HUDEP-2 (cell line): ENCODE measurements at regions not wholly inside any gene's neighbourhood (a gene's known extent, or its start where the extent isn't known, plus 50 kb on each side); places are given as distances from the start of the nearest gene placed in this dataset.
"Not testable (repeated sequence)": the region's sequence is repeated elsewhere in the genome, so short reads cannot be mapped to it uniquely, and the experiment has no call there.

ENCODE experiments used
- DNase-seq, 76 experiments: peaks; one replicate each; lab custom pipeline; 2025; ENCODE audit not compliant: unreplicated experiment in 76 of 76; lab: John Stamatoyannopoulos, UW

DNA sequence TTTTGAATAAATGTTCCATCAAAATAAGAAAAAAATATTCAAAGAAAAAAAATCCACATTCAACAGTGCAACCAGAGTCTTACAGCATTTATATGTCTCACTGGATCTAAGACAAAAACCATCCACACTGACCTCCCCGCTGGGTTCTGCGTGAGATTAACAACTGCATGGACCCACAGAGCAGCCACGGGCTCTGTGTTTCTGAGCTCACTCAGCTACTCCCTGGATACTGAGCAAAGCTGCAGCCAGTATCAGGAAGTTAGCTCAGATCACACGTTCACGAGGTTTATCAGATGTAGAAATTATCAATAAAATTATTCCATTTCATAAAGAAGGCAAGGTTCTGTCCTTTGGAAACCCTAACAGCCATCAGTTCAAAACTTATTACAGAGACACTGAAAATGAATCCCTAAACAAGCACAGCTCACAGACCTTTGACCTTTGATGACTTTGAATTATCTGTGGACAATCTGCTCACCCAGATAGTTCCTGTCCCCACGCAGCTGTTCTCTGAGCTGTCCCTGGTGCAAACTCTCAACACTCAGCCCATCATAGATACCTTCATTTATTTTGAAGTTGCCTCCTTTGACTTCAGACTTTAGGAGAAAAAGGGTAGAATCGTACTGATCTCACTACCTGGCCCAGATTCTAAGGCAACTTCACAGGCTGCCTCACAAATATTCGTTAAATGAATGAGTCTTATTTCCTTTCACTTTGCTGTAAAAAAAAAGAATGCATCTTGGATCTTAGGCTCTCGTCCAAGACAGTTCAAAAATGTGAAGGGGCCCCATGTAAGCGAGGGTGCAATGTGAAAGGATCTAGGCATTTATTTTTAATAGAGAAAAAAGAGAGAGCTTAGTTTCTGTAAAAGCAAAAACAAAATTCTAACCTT is 67.7 kb upstream of the SVIL start:
- no peak for DNase-seq

DNA sequence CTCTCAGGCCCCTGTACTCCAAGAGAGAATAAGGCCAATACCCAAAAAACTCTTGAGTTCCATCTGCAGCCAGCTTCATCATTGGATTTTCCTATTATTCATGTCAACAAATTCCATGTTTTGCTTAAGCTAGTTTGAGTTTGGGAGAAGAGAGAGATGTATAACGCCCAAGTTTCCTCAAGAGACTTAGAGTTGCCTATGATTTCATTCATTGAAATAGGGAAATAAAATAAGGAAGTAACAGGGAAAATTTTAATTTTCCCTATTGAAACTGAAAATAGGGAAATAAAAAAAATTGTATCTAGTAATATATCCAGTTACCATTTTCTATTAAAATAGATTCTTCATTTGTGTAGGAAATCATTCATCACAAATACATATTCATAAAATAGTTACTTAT is 66.5 kb upstream of the SVIL start:
- no peak for DNase-seq

DNA sequence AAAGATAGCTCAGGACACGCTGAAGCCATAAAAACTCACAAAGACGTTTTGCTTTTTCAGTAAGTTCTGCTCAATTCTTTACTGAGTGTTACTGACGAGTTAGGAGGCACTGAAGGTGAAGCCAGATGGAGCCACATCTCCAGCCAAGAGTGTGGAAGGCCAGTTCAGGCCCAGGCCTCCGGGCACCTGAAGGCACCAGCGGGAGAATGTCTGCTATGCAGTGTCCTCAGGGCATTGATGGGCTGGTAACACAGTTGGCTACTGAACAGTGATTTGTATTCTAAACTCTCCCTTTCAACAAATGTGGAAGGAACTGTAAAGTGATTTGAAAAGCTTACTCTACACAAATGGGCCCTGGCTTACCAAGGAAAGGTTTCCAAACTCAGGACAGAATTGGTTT is 64.8 kb upstream of the SVIL start:
- no peak for DNase-seq

DNA sequence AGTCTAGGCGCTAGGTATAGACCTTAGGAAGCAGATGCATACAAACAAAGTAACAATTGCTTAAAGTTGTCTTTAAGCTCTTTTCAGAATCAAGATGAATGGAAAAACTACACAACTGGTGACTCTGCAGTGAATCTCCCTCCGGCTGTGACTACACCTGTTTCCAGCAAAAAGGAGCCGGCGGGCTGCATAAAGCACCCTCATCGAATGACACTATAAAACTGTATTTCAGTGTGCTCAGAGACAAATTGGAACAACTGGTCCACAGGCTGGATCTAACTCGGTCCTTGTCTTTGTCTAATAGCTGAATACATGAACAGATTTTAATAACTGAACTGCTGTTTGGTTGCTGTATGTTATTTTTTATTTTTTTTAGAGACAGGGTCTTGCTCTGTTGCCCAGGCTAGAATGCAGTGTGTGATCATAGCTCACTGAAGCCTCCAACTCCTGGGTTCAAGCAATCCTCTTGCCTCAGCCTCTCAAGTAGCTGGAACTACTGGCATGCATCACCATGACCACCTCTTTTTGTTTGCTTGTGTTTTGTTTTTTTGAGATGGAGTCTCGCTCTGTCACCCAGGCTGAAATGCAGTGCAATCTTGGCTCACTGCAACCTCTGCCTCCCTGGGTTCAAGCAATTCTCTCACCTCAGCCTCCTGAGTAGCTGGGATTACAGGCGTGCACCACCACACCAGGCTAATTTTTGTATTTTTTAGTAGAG is 64.2 kb upstream of the SVIL start:
- DNase-seq = no peak

DNA sequence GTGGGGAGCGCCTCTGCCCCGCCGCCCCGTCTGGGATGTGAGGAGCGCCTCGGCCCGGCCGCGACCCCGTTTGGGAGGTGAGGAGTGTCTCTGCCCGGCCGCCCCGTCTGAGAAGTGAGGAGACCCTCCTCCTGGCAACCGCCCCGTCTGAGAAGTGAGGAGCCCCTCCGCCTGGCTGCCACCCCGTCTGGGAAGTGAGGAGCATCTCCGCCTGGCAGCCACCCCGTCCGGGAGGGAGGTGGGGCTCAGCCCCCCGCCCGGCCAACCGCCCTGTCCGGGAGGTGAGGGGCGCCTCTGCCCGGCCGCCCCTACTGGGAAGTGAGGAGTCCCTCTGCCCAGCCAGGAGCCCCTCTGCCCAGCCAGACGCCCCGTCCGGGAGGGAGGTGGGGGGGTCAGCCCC is 61.8 kb upstream of the SVIL start:
- DNase-seq = not testable (repeated sequence)

DNA sequence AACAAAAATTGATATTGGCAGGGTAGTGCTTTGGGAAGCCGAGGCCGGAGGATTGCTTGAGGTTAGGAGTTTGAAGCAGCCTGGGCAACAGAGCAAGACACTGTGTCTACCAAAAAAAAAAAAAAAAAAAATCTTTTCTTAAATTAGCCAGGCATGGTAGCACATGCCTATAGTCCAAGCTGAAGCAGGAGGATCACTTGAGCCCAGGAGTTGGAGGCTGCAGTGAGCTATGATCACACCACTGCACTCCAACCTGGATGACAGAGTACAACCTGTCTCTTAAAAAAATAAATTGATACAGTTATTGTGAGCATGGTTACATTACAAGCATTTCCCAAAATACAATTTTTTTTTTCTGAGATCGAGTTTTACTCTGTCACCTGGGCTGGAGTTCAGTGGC is 59.4 kb upstream of the SVIL start:
- no peak for DNase-seq

DNA sequence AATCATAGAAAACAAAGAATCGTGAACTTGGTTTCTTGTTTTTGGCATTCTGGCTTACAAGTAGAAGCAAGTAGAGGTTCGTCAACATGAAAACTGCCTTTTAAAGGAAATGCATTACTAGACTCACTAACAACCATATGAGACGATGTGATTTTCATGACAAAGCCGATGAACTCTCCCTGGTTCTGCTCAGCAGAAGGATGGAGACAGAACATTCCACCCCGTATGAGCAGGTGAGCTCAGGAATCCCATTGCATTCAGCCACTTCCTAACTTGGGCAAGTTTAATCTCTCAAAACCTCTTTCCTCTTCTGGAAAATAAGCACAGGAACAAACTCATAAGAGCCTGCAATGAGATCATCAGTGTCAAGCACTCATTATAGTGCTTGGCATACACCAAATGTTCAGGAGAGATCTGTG is 57.4 kb upstream of the SVIL start:
- DNase-seq = no peak

DNA sequence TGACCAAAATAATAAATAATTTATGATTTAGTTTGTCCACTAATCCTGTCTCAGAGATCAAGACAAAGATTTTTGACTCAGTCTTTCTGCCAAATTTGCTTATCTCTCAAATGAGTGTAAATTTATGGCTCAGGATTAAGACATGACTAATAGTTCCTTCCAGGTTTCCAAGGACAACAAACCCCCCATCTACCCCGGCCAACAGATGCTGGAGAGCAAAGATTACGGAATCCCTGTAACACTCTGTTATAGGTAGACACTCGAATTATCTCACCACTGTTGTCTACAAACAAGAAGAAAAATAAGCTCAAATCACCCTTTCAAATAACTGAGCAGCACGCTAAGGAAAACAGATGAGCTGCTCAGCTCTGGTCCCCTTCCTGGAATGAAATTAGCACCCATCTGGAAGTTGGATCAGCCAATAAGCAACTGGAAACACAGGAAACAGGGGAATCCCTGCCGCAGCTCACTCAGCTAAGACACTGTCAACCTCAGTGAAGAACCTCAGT is 56.8 kb upstream of the SVIL start:
- DNase-seq = no peak

DNA sequence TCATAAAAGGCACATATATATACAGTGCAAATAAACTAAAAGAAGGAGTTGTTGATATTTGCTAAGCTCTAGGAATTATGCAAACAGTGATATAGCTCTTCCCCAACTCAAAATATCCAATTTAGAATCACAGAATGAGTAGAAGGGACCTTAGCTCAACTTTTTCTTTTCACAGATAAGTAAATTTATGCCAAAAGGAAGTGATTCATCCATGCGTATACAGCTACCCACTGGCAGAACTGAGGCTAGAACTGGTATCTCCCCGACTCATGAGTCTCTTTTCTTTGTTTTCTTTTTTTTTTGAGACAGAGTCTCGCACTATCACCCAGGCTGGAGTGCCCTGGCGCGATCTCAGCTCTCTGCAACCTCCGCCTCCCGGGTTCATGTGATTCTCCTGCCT is 54.2 kb upstream of the SVIL start:
- DNase-seq = no peak

DNA sequence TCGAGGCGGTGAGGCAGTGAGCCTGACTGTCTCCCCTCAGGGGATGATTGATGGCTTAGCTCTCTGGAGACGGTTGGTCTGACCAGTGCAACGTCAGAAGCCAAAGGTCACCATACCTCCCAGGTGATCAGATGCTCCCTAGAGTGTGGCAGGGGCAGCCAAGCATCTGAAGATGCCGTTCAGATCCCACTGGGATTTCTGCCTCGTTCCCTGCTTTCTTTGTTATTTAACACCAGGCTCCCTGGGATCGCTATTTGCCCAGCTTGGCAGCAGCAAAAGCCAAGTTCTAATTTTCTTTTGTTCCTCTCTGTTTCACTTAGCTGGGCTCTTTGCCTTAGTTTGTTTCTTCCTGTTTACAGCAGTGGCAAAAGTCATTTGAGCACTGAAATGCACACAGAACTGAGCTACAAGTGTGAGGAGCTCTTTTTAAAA is 53.5 kb upstream of the SVIL start:
- no peak for DNase-seq

DNA sequence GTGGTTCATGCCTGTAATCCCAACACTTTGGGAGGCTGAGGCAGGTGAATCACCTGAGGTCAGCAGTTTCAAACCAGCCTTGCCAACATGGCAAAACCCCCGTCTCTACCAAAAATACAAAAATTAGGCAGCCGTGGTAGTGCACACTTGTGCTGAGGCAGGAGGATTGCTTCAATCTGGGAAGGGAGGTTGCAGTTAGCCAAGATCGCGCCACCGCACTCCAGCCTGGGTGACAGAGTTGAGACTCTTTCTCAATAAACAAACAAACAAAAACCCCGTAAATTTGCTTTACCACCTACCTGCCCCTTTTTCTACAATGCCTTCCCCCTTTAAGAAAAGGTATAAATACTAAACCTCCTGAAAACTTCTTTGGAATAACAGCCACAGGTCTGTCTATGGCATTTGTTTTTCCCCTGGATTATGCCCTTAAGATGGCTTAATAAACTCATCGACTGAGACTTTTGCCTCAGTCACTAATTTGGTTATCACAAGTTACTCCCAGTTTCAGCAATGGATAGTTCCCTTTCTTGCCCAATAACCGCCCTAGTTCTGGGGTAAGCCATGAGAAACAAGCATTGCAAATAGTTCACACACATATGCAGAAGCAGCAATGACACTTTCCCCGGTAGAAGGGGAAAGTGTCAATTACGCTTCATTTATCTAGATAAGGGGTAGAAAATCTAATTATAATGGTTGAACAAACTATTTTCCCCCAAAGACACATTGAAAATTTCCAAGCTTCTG is 52.8 kb upstream of the SVIL start:
- no peak for DNase-seq

DNA sequence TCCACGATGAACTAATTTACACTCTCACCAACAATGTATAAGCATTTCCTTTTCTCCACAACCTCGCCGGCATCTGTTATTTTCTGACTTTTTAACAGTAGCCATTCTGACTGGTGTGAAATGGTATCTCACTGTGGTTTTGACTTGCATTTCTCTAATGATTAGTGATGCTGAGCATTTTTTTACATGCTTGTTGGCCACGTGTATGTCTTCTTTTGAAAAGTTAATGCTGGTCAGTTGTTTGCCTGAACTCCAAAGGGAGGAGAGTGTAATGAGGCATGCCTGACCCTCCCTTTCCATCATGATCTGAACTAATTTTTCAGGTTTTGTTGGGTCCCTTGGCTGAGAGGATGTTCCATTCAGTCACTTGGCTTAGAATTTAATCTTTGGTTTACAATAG is 50.7 kb upstream of the SVIL start:
- no peak for DNase-seq
